ENCODE measurements at regions not wholly inside any gene's neighbourhood (a gene's known extent, or its start where the extent isn't known, plus 50 kb on each side); places are given as distances from the start of the nearest gene placed in this dataset.
"Not testable (repeated sequence)": the region's sequence is repeated elsewhere in the genome, so short reads cannot be mapped to it uniquely, and the experiment has no call there.

DNA sequence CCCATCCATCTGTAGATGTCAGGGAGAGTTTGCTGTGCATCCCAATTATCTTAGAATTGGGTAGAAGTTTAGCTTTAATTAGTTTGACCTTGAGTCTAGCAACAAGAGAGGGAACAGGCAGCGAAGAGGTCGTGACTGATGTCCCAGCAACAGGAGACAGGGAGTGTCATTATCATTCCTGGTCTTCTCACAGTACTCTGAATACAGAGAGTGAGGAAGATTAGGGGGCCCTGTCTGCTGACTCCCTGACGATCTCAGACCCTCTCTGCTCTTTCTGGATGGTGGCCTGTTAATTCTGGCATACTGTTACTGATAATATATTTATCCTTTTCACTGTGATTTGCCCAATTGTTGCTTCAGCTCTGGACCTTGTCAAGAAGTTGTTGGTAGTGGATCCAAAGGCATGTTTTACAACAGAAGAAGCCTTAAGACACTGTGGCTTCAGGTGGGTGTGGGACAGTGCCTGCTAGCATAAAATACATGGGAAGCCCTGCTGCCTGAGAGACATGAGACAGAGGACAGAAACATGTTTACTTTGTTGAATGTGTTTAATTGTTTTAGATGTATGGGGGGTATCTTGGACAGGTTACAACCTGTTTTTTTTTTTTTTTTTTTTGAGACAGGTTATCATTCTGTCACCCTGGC lies 256.6 kb downstream of the GOLGA6L6 start:
- H3K4me1 ChIP-seq (ENCODE audit: control insufficient read depth in 1 of 2, insufficient read depth in 2 of 2, low read depth in 1 of 2, low read length in 1 of 2); H3K36me3 ChIP-seq (replicated peaks in 1 of 2; ENCODE audit: control insufficient read depth in 1 of 2, insufficient read depth in 2 of 2, low read length in 1 of 2); H3F3A ChIP-seq (replicated peaks; ENCODE audit: insufficient read depth); H4K20me1 ChIP-seq (ENCODE audit: insufficient read depth); H3K4me3 ChIP-seq (ENCODE audit: low read depth in 2 of 2, low read length in 1 of 2); H3K79me2 ChIP-seq (ENCODE audit: insufficient read depth); H3K9me2 ChIP-seq; H3K27ac ChIP-seq (ENCODE audit: low read depth in 2 of 2, low read length in 1 of 2); DNase-seq; H2AFZ ChIP-seq (ENCODE audit: low read depth); POLR2A ChIA-PET; H3K4me2 ChIP-seq; CTCF ChIA-PET; H3K9ac ChIP-seq; H3K9me3 ChIP-seq: not testable (repeated sequence)
- 5% methylated on average over 3 of the region's 3 CpGs for WGBS (ENCODE audit: low lambda C conversion rate)
- H3K27me3 ChIP-seq (ENCODE audit: insufficient read depth) = peaks cover 19% of the 10 kb centered on the region

DNA sequence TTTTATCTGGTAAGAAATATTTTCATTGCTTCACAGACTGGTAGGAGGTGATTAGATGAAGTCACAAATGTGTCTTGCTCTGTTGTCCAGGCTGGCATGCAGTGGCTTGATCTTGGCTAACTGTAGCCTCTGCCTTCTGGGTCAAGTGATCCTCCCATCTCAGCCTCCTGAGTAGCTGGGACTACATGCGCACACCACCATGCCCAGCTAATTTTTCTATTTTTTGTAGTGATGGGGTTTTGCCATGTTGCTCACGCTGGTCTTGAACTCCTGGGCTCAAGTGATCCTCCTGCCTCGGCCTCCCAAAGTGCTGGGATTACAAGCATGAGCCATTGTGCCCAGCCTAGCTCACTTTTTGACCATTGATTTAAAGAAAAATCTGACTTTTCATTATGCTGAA lies 257.9 kb downstream of the GOLGA6L6 start:
- H3K36me3 ChIP-seq (replicated peaks in 1 of 2; ENCODE audit: control insufficient read depth in 1 of 2, insufficient read depth in 2 of 2, low read length in 1 of 2); H3K4me3 ChIP-seq (ENCODE audit: low read depth in 2 of 2, low read length in 1 of 2); H3K9ac ChIP-seq; H3K9me3 ChIP-seq; H3K4me1 ChIP-seq (ENCODE audit: control insufficient read depth in 1 of 2, insufficient read depth in 2 of 2, low read depth in 1 of 2, low read length in 1 of 2); H3K79me2 ChIP-seq (ENCODE audit: insufficient read depth); CTCF ChIA-PET; H3K27ac ChIP-seq (ENCODE audit: low read depth in 2 of 2, low read length in 1 of 2); H2AFZ ChIP-seq (ENCODE audit: low read depth); H3F3A ChIP-seq (replicated peaks; ENCODE audit: insufficient read depth); H3K9me2 ChIP-seq; DNase-seq; H3K4me2 ChIP-seq; POLR2A ChIA-PET; H4K20me1 ChIP-seq (ENCODE audit: insufficient read depth); H3K27me3 ChIP-seq (ENCODE audit: insufficient read depth): not testable (repeated sequence)
- 24% methylated on average over 3 of the region's 3 CpGs for WGBS (ENCODE audit: low lambda C conversion rate)

DNA sequence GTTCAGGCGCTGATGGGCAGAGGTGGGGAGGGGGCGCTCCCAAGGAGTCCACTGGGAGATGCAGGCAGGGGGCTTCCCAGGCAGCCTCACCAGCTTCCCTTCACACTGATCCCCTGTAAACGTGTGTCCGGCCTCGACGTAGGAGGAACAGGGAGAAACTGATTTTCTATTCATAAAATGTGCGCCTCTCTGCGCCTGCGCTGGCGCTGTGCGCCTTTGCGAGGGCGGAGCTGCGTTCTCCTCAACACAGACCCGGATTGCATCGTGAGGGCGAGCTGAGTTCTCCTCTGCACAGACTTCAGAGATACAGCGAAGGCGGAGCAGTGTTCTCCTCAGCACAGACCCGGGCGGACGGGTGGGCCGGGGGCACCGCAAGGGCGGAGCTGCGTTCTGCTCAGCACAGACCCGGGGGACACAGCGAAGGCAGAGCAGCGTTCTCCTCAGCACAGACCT lies 259.1 kb downstream of the GOLGA6L6 start:
- CTCF ChIA-PET; H3K9ac ChIP-seq; POLR2A ChIA-PET; H3K27me3 ChIP-seq (ENCODE audit: insufficient read depth); H3K4me3 ChIP-seq (ENCODE audit: low read depth in 2 of 2, low read length in 1 of 2); H3K9me2 ChIP-seq; H3K79me2 ChIP-seq (ENCODE audit: insufficient read depth); DNase-seq; H3K4me1 ChIP-seq (ENCODE audit: control insufficient read depth in 1 of 2, insufficient read depth in 2 of 2, low read depth in 1 of 2, low read length in 1 of 2); H2AFZ ChIP-seq (ENCODE audit: low read depth); H4K20me1 ChIP-seq (ENCODE audit: insufficient read depth); H3K27ac ChIP-seq (ENCODE audit: low read depth in 2 of 2, low read length in 1 of 2); H3K9me3 ChIP-seq; H3K4me2 ChIP-seq; H3F3A ChIP-seq (replicated peaks; ENCODE audit: insufficient read depth); H3K36me3 ChIP-seq (replicated peaks in 1 of 2; ENCODE audit: control insufficient read depth in 1 of 2, insufficient read depth in 2 of 2, low read length in 1 of 2): not testable (repeated sequence)
- 16% methylated on average over 29 of the region's 29 CpGs for WGBS (ENCODE audit: low lambda C conversion rate)
- TF ChIP-seq NRF1 (IDR thresholded peaks at IDR 0.05; ENCODE audit: low read depth, low read length) = peak; percentile 33; the same call in 1 of the 2 replicates

DNA sequence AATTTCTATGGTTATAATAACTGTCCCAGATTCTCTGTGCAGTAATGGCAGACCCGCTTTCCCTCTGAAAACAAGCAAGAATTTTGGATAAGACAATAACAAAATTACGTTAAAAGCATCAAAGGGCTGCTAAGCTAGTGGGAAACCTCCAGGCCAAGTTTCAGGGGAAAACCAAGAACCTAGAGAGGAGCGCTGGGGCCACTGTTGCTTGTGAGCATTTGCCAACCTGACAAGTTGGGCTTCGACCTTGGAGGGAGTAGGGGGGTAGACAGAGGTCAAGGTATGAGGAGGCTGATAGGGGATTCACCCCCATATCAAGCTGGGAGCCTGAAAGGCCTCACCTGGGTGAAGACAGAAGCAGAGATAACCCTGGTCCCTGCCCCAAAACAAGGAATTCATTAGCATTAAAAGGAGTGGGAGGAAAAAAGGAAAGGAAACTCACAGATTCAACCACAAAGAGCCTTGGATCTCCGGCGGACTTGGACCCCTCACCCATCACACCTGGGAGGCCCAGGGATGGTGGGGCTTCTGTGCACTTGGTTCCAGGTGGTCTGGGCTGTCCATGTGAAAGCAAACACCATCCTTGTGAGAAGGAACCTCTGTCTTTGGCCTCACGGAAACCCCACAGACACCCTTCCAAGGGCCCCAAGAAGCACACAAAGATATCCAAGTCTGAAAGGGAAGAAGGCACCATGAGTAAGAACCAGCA lies 259.9 kb downstream of the GOLGA6L6 start:
- POLR2A ChIA-PET; H3K4me2 ChIP-seq; H2AFZ ChIP-seq (ENCODE audit: low read depth); H3K27ac ChIP-seq (ENCODE audit: low read depth in 2 of 2, low read length in 1 of 2); H3K36me3 ChIP-seq (replicated peaks in 1 of 2; ENCODE audit: control insufficient read depth in 1 of 2, insufficient read depth in 2 of 2, low read length in 1 of 2); CTCF ChIA-PET; H3F3A ChIP-seq (replicated peaks; ENCODE audit: insufficient read depth); H3K79me2 ChIP-seq (ENCODE audit: insufficient read depth); H3K4me3 ChIP-seq (ENCODE audit: low read depth in 2 of 2, low read length in 1 of 2); H3K4me1 ChIP-seq (ENCODE audit: control insufficient read depth in 1 of 2, insufficient read depth in 2 of 2, low read depth in 1 of 2, low read length in 1 of 2); DNase-seq; H3K9me3 ChIP-seq; H3K9ac ChIP-seq; H3K9me2 ChIP-seq; H3K27me3 ChIP-seq (ENCODE audit: insufficient read depth); H4K20me1 ChIP-seq (ENCODE audit: insufficient read depth): not testable (repeated sequence)
- 2% methylated on average over 7 of the region's 7 CpGs for WGBS (ENCODE audit: low lambda C conversion rate)
